ENCODE measurements at regions not wholly inside any gene's neighbourhood (a gene's known extent, or its start where the extent isn't known, plus 50 kb on each side); places are given as distances from the start of the nearest gene placed in this dataset.

DNA sequence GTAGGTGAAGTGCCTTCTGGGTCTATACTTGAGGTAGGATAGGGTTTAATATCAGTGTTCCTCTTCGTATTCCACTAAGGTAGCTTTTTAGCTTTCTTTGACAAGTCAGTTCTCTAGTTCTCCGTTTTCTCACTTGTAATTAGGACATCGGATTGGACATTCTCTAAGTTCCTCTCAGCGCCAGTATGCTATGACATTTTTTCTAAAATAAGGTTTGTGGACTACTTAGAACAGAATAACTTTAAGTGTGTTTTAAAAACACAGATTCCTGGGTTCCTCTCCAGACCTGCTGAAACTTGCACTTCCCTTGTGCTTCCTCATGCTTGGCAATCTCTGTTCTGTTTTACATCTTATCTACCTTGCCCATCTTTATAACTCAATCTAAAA lies 69.3 kb upstream of the YWHAQ start:
- Mint-ChIP-seq H3K9me3 (peaks cover 19% of the 10 kb centered on the region), H3K36me3 (ENCODE audit: low read depth) (no peaks in the 10 kb centered on the region), H3K27me3 (peaks cover 2% of the 10 kb centered on the region), H3K4me1 (peaks cover 41% of the 10 kb centered on the region), H3K27ac (no peak overlapping the region), H3K4me3 (no peak overlapping the region)
- intact Hi-C loops (cut with micrococcal nuclease): no loop called here
- no peak for DNase-seq

DNA sequence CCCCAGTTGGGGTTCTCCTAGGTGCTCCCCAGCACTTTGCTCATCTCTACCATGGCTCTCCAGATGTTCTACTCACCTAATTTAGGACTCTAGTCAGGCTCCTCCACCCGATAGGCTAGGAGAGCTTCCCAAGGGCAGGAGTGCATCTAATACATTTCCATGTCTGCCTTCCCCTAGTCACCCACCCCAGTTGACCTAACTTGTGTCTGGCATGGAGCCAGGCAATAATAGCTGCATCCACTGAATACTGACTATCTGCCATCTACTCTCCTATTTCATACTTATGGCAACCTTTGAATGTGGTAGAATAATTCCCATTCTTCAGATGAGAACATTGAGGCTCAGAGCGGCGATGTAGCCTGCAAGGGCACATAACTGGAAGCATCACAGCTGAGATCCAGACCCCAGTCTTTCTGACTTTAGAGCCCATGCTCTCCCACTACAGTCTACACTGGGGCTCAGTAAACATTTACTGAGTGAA lies 71.8 kb upstream of the YWHAQ start:
- Mint-ChIP-seq H3K27me3 (peaks cover 2% of the 10 kb centered on the region), H3K4me1 (peaks cover 42% of the 10 kb centered on the region), H3K36me3 (ENCODE audit: low read depth) (no peaks in the 10 kb centered on the region), H3K27ac (peak overlapping the region; percentile 64), H3K4me3 (peak overlapping the region; percentile 2), H3K9me3 (peaks cover 19% of the 10 kb centered on the region)
- no peak for DNase-seq
- intact Hi-C loops (cut with micrococcal nuclease): loop anchor here (1.0 to 2.0 kb wide), 5 partner anchors 10 to 148 kb away; partner anchors contain the start of genes ADAM17 and YWHAQ

DNA sequence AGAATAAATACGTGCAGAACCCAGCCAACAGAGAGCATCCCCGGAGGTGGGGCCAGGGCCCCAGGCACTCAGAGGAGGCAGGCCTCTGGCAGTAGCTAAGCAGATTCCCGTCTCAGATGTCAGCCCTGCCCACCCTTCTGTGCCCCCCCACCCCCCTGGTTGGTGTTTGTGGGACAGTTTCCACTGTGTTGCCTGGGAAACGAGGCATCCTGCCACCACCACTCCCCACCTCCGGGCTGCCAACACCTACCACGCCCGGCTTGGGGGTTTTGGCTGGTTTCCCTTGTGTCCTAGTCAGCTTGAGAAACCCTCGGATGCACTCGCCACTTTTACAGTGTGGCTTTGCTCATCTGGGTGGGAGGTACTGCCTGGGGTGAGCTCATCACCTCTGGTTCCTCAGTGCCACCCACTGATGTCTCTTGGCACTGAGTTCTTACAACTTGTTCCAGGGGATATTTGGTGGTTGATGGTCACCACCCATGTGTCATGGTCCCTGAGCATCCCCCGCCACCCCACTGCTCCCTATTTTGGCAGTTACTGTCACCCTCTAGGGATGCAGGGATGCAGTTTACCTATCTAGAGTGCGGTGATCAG lies 72.4 kb upstream of the YWHAQ start:
- Mint-ChIP-seq H3K27ac (peak overlapping the region; percentile 64), H3K4me1 (peaks cover 41% of the 10 kb centered on the region), H3K9me3 (peaks cover 19% of the 10 kb centered on the region), H3K4me3 (peak overlapping the region; percentile 32), H3K36me3 (ENCODE audit: low read depth) (no peaks in the 10 kb centered on the region), H3K27me3 (peaks cover 2% of the 10 kb centered on the region)
- intact Hi-C loops (cut with micrococcal nuclease): loop anchor here (1.0 to 2.0 kb wide), 5 partner anchors 9 to 148 kb away; partner anchors contain the start of genes ADAM17 and YWHAQ
- DNase-seq: peak; percentile 93

DNA sequence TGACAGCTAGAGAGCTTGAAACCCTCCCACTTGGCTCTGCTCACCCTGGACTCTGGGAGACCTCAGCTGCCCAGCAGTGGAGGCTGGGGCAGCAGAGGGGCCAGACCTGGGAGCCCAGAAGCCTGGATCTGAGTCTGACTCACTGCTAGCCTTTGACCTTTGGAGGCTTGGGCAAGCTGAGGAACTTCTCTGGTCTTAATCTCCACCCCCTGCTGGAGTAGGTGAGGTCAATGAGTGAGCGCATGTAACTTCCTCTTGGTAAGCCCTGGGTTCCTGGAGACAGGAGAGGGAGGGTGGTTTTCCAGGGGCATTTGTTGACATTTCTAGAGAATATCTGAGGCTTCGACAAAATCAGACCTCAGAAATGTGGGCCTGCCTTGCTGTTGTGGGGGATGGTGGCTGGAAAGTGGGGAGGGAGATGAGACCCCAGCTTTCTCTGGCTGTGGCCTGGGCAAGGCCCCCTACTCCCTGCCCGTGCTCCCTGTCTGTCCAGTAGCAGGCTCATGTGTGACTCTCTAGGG lies 73.0 kb upstream of the YWHAQ start:
- H3K27ac Mint-ChIP-seq: peak overlapping the region; percentile 64
- H3K4me1 Mint-ChIP-seq: peaks cover 42% of the 10 kb centered on the region
- peaks cover 2% of the 10 kb centered on the region for H3K27me3 Mint-ChIP-seq
- peak; percentile 69 for DNase-seq
- peaks cover 19% of the 10 kb centered on the region for H3K9me3 Mint-ChIP-seq
- intact Hi-C loops (cut with micrococcal nuclease): loop anchor here (1.0 to 2.0 kb wide), 5 partner anchors 9 to 149 kb away; partner anchors contain the start of genes ADAM17 and YWHAQ
- H3K4me3 Mint-ChIP-seq: peak overlapping the region; percentile 32
- H3K36me3 Mint-ChIP-seq (ENCODE audit: low read depth): no peaks in the 10 kb centered on the region

DNA sequence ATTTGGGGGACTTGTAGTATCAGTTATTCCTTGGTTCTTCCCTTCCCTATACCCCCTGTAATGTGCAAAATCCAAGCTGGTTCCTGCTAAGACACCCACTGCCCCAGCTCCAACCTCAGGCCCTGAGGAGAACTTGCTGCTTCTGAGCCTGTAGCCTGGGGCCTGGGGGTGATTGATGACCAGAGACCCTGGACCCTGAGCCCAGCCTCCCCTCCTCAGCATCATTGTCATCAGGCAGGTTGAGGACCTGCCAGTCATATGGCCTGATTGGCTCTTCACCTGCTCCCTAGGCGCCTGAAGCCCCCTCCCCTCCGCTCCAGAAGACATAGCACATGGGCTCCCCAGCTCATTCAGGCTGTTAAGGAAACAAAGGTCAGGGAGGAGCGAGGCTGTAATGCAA lies 73.8 kb upstream of the YWHAQ start:
- H3K36me3 Mint-ChIP-seq (ENCODE audit: low read depth): no peaks in the 10 kb centered on the region
- H3K9me3 Mint-ChIP-seq: peaks cover 19% of the 10 kb centered on the region
- intact Hi-C loops (cut with micrococcal nuclease): no loop called here
- H3K27ac Mint-ChIP-seq: peak overlapping the region; percentile 31
- peaks cover 2% of the 10 kb centered on the region for H3K27me3 Mint-ChIP-seq
- H3K4me1 Mint-ChIP-seq: peaks cover 45% of the 10 kb centered on the region
- no peak overlapping the region for H3K4me3 Mint-ChIP-seq
- no peak for DNase-seq

DNA sequence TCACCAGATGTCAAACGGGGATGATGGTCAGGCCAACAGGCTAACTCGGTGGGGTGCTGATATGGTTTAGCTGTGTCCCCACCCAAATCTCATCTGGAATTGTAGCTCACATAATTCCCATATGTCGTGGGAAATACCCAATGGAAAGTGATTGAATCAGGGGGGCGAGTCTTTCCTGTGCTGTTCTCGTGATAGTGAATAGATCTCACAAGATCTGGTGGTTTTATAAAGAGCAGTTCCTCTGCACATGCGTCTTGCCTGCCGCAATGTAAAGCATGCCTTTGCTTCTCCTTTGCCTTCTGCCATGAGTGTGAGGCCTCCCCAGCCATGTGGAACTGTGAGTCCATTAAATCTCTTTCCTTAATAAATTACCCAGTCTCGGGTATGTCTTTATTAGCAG lies 74.4 kb upstream of the YWHAQ start:
- H3K36me3 Mint-ChIP-seq (ENCODE audit: low read depth): no peaks in the 10 kb centered on the region
- no peak overlapping the region for H3K4me3 Mint-ChIP-seq
- H3K27ac Mint-ChIP-seq: no peak overlapping the region
- no peak for DNase-seq
- H3K27me3 Mint-ChIP-seq: peaks cover 2% of the 10 kb centered on the region
- peaks cover 47% of the 10 kb centered on the region for H3K4me1 Mint-ChIP-seq
- intact Hi-C loops (cut with micrococcal nuclease): no loop called here
- H3K9me3 Mint-ChIP-seq: peaks cover 19% of the 10 kb centered on the region

DNA sequence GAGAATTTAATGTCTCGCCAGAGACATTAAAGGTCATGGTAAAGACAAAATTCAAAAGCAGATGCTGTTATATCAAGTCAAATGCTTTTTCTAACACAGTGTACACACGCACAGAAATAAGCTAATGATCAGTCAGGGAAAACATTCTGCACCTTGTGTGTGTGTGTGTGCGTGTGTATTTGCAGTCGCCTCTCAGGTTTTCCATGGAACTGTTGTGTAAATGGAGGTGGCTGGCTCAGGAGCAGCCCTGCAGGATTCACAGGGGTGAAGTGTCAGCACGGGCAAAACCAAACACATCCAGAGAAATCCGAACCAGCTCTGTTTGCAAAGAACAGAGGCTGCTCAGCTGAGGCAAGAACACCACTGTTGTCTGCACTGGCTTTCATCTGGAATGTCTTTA lies 76.2 kb upstream of the YWHAQ start:
- Mint-ChIP-seq H3K4me3 (no peak overlapping the region), H3K4me1 (peaks cover 60% of the 10 kb centered on the region), H3K27ac (peak overlapping the region; percentile 42), H3K9me3 (peaks cover 5% of the 10 kb centered on the region), H3K27me3 (peaks cover 2% of the 10 kb centered on the region), H3K36me3 (ENCODE audit: low read depth) (no peaks in the 10 kb centered on the region)
- no peak for DNase-seq
- intact Hi-C loops (cut with micrococcal nuclease): no loop called here

DNA sequence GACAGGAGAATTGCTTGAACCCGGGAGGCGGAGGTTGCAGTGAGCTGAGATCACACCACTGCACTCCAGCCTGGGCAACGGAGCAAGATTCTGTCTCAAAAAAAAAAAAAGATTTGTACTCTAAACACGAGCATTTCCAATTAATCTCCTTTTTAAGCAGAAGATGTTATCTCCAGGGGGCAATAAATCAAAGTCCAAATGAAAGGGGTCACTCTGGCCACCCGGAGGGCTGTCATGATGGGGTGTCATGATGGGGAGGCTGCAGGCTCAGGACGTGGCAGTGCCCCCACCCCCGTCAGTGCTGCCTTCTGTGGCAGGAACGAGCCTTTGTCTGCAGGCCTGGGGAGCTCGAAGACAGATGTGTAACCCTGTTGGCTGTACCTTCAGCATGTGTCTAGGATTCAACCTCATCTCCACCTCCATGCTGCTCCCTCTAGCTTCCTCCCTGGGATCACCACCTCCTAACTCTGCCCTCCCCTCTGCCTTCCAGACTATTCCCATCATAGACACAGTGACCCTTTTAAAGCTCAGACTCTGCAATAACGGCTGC lies 76.9 kb upstream of the YWHAQ start:
- no peak overlapping the region for H3K4me3 Mint-ChIP-seq
- H3K9me3 Mint-ChIP-seq: peaks cover under 1% of the 10 kb centered on the region
- peak overlapping the region; percentile 38 for H3K27ac Mint-ChIP-seq
- H3K27me3 Mint-ChIP-seq: no peaks in the 10 kb centered on the region
- no peak for DNase-seq
- H3K36me3 Mint-ChIP-seq (ENCODE audit: low read depth): no peaks in the 10 kb centered on the region
- intact Hi-C loops (cut with micrococcal nuclease): no loop called here
- H3K4me1 Mint-ChIP-seq: peaks cover 60% of the 10 kb centered on the region

DNA sequence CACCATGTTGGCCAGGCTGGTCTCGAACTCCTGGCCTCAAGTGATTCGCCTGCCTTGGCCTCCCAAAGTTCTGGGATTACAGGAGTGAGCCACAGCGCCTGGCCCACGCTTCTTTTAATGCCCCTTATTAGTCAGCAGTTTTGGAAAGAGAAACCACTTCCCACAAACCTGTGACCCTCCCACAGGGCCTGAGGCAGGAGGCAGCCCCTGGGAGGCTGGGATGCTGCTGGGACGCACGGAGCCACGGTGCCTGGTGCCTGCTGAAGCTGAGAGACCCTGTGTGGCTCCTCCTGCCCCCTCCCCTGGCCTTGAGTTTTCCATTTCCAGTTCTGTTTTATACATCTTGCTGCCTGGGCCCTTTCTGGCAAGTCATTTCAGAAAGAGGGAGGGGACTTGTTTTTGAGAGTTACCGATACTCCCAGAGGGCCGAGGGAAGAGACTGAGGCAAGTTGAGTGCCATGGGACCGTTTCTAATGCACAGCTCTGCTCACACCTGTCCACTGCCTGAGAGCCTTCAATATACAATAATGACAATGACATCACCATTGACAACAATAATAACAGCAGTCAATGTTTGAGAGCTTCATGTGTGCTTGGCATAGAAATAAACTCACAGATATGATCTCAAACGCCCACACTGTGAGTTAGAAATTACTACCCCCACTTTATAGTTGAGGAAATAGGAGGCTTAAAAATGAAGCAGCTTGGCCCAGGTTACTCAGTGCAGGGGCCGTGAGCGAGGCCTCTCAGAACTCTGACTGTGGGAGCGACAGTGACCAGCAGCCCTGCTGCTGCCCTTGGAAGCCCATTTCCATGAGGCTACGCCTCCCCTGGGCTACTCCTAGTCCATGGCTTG lies 78.1 kb upstream of the YWHAQ start:
- H3K9me3 Mint-ChIP-seq: no peaks in the 10 kb centered on the region
- no peak for DNase-seq
- H3K27ac Mint-ChIP-seq: peak overlapping the region; percentile 91
- intact Hi-C loops (cut with micrococcal nuclease): loop anchor here (1.0 kb wide), 5 partner anchors 11 to 115 kb away; no protein-coding TSS in a partner anchor
- H3K27me3 Mint-ChIP-seq: no peaks in the 10 kb centered on the region
- no peaks in the 10 kb centered on the region for H3K36me3 Mint-ChIP-seq (ENCODE audit: low read depth)
- H3K4me1 Mint-ChIP-seq: peaks cover 51% of the 10 kb centered on the region
- H3K4me3 Mint-ChIP-seq: peak overlapping the region; percentile 17

DNA sequence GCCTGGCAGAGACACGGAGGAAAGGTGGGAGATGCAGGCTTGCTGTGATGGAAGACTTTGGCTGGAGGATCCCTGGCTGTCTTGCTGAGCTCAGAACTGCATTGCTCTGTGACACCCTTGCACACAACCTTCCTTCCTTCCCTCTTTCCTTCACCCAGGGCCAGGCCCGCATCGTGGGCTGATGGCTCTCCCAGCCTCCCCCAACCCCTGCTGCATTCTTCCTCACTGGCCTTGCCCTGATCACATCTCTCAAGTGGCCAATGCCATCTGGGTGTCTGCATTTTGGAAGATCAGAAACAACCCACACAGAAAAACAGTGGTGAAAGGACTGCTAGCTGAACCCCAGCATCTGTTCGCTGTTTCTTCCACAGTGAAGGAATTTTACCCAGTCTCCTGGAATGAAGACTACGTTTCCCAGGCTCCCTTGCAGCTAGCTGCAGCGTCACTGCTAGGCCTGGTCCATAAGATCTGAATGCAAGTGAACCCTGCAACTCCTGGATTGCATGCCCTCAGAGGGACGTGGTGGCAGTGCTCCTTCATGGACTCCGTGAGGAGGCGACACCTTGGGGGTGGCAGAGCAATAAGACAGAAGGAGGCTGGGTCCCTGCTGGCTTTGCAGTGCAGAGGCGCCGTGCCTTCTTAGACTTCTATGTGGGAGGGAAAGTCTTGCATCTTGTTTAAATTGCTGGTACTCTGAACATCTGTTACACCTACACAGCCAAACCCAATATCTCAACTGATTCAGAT lies 78.9 kb upstream of the YWHAQ start:
- H3K27me3 Mint-ChIP-seq: no peaks in the 10 kb centered on the region
- no peaks in the 10 kb centered on the region for H3K36me3 Mint-ChIP-seq (ENCODE audit: low read depth)
- no peak for DNase-seq
- intact Hi-C loops (cut with micrococcal nuclease): loop anchor here (1.0 kb wide), 5 partner anchors 11 to 115 kb away; no protein-coding TSS in a partner anchor
- H3K27ac Mint-ChIP-seq: peak overlapping the region; percentile 91
- H3K9me3 Mint-ChIP-seq: no peaks in the 10 kb centered on the region
- peaks cover 46% of the 10 kb centered on the region for H3K4me1 Mint-ChIP-seq
- peak overlapping the region; percentile 26 for H3K4me3 Mint-ChIP-seq

DNA sequence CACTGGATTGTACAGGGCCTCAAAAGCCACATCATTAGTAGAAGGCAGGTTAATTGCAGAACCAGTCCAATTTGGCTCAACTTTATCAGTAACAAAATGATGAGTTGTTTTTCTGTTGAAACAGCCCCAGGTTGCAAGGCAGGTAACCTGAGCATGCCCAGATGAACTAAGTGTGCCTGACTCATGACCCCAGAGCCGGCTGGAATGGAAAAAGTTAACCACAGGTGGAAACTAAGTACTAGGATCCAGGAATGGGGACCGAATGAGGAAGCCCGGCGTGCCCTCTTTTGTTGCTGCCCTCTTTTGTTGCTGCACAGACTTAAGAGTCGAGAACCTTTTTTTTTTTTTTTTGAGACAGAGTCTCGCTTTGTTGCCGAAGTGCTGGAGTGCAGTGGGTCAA lies 79.5 kb upstream of the YWHAQ start:
- H3K36me3 Mint-ChIP-seq (ENCODE audit: low read depth): no peaks in the 10 kb centered on the region
- no peak overlapping the region for H3K4me3 Mint-ChIP-seq
- no peaks in the 10 kb centered on the region for H3K27me3 Mint-ChIP-seq
- H3K27ac Mint-ChIP-seq: peak overlapping the region; percentile 91
- intact Hi-C loops (cut with micrococcal nuclease): no loop called here
- DNase-seq: no peak
- H3K9me3 Mint-ChIP-seq: no peaks in the 10 kb centered on the region
- peaks cover 46% of the 10 kb centered on the region for H3K4me1 Mint-ChIP-seq

DNA sequence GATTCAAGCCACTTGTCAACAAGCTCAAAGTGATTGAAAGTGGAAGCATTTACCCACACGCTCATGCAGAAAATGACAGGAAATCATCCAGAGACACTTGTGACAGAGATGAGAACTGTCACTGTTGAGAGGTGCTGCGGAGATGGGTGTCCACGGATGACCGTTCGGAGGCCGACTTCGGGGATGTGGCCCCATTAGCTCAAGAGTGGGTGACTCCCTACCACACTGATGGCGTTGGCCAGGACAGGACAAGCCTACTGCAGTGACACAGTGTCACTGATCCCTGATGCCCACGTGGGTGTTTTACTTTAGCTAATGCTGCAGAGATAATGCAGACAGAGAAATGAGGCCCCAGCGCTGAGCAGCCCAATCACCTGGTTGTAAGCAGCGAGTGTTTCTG lies 81.5 kb upstream of the YWHAQ start:
- H3K9me3 Mint-ChIP-seq: no peaks in the 10 kb centered on the region
- H3K36me3 Mint-ChIP-seq (ENCODE audit: low read depth): no peaks in the 10 kb centered on the region
- DNase-seq: peak; percentile 74
- H3K4me3 Mint-ChIP-seq: peak overlapping the region; percentile 42
- intact Hi-C loops (cut with micrococcal nuclease): loop anchor here (1.0 kb wide), 1 partner anchor 9 kb away; no protein-coding TSS in a partner anchor
- no peaks in the 10 kb centered on the region for H3K27me3 Mint-ChIP-seq
- peak overlapping the region; percentile 86 for H3K27ac Mint-ChIP-seq
- peaks cover 43% of the 10 kb centered on the region for H3K4me1 Mint-ChIP-seq

DNA sequence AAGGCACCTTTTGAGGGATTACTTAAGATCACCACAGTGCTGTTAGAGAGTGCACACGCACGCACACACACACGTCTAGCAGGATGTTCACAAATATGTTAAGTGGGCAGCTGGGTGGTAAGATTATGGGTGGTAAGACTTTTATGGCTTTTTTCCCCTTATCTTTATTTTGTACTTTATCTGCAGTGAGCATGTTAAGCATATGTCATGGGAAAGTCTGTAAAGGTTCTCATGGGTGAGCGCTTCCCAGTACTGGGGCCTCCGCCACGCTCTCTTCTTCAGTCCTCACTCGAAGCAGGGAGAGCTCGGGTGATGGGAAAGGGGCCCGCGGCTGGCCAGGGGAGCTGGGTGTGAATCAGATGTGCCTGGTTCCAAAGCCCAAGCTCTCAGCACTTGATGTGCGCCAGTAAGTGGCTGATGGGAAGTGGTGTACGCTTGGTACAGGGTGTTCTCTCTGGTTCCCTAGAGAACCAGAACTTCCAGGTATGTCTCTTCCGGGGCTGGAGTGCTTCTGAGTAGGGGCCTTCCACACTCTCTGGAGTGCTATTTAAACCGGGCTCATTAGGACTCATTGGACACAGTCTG lies 83.9 kb upstream of the YWHAQ start:
- no peak overlapping the region for H3K4me3 Mint-ChIP-seq
- intact Hi-C loops (cut with micrococcal nuclease): no loop called here
- H3K4me1 Mint-ChIP-seq: peaks cover 27% of the 10 kb centered on the region

More for the DNA sequence above, 83.9 kb upstream of the YWHAQ start:
- Mint-ChIP-seq H3K36me3 (ENCODE audit: low read depth) (no peaks in the 10 kb centered on the region), H3K27ac (no peak overlapping the region), H3K27me3 (no peaks in the 10 kb centered on the region), H3K9me3 (no peaks in the 10 kb centered on the region)
- DNase-seq: no peak
